Motor neuron (in vitro differentiated cells): ENCODE measurements at regions not wholly inside any gene's neighbourhood (a gene's known extent, or its start where the extent isn't known, plus 50 kb on each side); places are given as distances from the start of the nearest gene placed in this dataset.

Source experiments
- ATAC-seq, 8 experiments: fragments of 200-7000 bp; cut with Tn5 transposase; replicated peaks in 6 of 8; 2 replicates each; pipeline ENCODE4 v1.8.0; 2021; ENCODE audit warnings: mild to moderate bottlenecking in 8 of 8, moderate library complexity in 8 of 8
- H3K27ac ChIP-seq, 2 donors: fragments of 250-450 bp; sonication (Bioruptor Pico); 2 replicates each; pipeline ENCODE4 v1.9.0; 2021; ENCODE audit warnings: antibody characterized with exemption in 2 of 2, mild to moderate bottlenecking in 2 of 2, moderate library complexity in 1 of 2
- H3K4me1 ChIP-seq, 2 donors: fragments of 250-450 bp; sonication (Bioruptor Pico); replicated peaks in 1 of 2; 2 replicates each; pipeline ENCODE4 v1.6.1; 2021; ENCODE audit warnings: antibody characterized with exemption in 2 of 2, mild to moderate bottlenecking in 2 of 2, moderate library complexity in 1 of 2
- H3K4me3 ChIP-seq, 5 donors: fragments of 250-450 bp; sonication (Bioruptor Pico); 2 replicates each; pipeline ENCODE4 v1.9.0; 2021; ENCODE audit warnings: antibody characterized with exemption in 5 of 5, mild to moderate bottlenecking in 5 of 5, moderate library complexity in 4 of 5
- WGBS, 10 experiments: fragments of 450-650 bp; shearing (Covaris generic); methylation state at CpG; one replicate each; pipeline ENCODE4 v1.0.0; 2022; 5-methylcytosine and 5-hydroxymethylcytosine counted together
- in situ Hi-C, 9 experiments: fragments of 400-800 bp; cut with MboI; loops; one replicate each; pipeline ENCODE4 v1.15.0; 2021; ENCODE audit warnings: low sequenced_read_pairs in 9 of 9, low pct_unique_long_range_greater_than_20kb in 2 of 9; ENCODE audit not compliant: unreplicated experiment in 9 of 9

DNA sequence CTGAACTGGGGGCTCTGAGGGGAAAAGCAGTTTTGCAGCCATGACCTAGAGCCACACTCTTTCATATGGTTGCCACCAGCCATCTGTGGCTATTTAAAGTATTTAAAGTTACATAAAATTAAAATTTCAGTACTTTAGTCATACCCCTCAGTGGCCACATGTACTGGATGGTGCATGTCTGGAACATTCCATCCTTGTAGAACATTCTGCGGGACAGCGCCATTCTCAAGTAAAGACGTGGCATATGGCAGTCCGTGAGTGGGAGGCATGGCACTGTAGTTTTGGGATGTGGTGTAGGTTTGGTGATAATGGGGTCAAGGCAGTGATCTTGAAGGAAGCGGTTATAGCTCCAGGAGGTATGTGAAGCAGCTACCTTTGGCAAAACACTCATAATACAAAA lies 61.4 kb upstream of the NFIL3 start:
- in situ Hi-C loops, result no loop called here
- ATAC-seq, result no peak
- 80 to 100% (median 90%) methylated on average over 1 to 3 of the region's 5 CpGs; no CpG with 5 or more reads in 6 of the 10 experiments for WGBS, 10 experiments
- Histone ChIP-seq H3K4me1 (peaks cover 0 to 12% of the 10 kb centered on the region in 2 donors), H3K4me3 (no peak overlapping the region), H3K27ac (no peak overlapping the region)

DNA sequence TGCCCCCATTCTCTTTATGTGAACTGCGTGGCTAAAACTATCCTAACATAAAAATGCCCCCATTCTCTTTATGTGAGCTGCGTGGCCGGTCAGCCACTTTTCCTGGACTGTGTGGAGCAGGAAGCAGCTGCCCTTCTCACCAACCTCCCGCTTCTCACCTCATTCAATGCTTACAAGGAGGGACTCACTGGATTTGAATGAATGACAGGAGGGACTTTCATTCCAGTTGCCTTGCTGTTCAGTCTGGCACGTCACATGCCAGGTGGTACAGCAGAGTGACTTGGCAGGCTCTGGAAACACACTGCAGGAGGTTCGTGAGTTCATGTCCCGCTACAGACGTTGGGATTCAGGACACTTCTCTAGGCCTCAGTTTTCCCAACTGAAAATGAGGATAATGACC lies 60.2 kb upstream of the NFIL3 start:
- Histone ChIP-seq H3K27ac (no peak overlapping the region), H3K4me1 (peaks cover 0 to 8% of the 10 kb centered on the region in 2 donors), H3K4me3 (no peak overlapping the region)
- ATAC-seq, result no peak
- in situ Hi-C loops, result no loop called here
- WGBS, 10 experiments, result 34 to 100% (median 80%) methylated on average over 2 to 5 of the region's 8 CpGs; no CpG with 5 or more reads in 6 of the 10 experiments

DNA sequence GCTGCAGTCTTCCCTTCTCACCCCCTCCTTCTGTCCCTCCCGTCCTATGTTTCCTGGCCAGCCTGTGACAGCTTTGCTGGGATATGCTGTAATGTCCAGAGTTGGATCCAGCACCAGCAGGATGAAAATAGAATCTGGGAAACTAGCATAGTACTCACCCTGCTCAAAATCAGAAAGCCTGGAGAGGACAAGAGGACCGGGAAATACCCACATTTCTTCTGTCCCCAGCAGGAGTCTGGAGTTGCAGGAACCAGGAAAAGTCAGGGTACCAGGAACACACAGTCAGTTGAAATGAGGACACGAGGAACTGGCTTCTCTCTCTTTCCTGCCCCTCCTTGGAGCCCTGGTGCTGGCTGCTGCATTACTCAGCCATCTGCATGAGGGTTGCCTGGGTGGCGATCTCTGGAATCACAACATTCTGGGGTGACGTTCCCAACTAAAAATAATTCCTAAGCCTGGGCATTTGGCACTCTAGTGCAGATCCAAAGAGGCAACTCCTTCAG lies 59.6 kb upstream of the NFIL3 start:
- H3K4me1 ChIP-seq, result peaks cover 0 to 2% of the 10 kb centered on the region in 2 donors
- ATAC-seq, result peak in 6 of 8 experiments; percentile 37 to 95 (median 84)
- H3K4me3 ChIP-seq, result no peak overlapping the region
- in situ Hi-C loops, result no loop called here
- 0 to 100% (median 53%) methylated on average over 1 to 3 of the region's 5 CpGs; no CpG with 5 or more reads in 3 of the 10 experiments for WGBS, 10 experiments
- no peak overlapping the region for H3K27ac ChIP-seq

DNA sequence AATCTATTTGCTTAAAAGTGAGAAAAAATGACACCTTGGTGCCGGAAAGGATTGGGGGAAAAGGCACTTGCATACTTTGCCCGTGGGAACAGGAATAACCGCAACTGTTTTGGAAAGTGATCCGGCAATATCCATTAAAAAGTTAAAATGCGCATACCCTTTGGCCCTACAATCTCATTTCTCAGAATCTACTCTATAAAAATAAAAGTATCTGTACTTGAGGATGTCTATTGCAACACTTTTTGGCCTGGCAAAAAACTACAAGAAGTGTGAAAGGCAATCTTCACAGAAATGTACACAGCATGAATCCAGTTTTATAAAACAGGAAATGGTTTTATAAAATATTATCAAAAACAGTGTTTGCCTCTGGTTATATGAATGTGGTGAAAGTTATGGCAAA lies 58.3 kb upstream of the NFIL3 start:
- no peak overlapping the region for H3K27ac ChIP-seq
- H3K4me3 ChIP-seq, result no peak overlapping the region
- in situ Hi-C loops, result no loop called here
- ATAC-seq, result peak in 2 of 8 experiments; percentile 25 to 68
- no peaks in the 10 kb centered on the region for H3K4me1 ChIP-seq
- 18 to 95% (median 82%) methylated on average over 1 to 5 of the region's 5 CpGs for WGBS, 10 experiments

DNA sequence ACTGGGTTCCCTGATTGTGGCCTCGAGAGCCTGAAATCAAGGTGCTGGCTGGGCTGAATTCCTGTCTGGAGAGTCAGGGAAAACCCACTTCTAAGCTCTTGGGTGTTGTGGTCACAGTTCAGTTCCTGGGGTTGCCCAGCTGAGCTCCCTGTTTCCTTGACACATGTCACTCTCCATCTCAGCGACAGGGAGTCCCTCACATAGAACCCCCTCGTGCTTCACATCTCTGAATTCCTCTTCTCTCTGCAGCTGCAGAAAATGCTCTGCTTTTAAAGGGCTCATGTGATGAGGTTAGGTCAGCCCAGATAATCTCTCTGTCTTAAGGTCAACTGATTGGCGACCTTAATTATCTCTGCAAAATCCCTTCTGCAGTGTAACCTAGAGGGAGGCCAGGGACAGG lies 53.5 kb upstream of the NFIL3 start:
- WGBS, 10 experiments, result 0 to 86% (median 67%) methylated on average over 1 to 3 of the region's 4 CpGs; no CpG with 5 or more reads in 3 of the 10 experiments
- ATAC-seq, result no peak

DNA sequence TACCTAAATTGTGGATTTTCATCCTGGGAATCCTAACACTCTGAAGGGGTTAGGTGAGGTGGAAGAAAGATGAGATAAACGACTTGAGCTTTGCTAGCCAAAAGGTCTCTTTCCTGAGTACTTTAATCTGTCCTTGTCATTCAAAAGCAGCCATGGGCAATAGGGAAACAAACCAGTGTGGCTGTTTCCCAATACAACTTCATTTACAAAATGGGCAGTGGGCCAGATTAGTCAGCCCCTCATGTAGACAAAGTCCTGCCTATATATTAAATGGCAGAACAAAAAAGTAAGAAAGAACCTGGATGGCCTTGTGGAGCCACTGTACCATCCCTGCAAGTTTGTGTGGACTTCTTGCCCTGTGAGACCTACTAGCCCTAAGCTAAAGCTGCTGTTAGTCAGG lies 51.0 kb upstream of the NFIL3 start:
- Histone ChIP-seq H3K27ac (no peak overlapping the region), H3K4me3 (no peak overlapping the region), H3K4me1 (no peaks in the 10 kb centered on the region)
- in situ Hi-C loops, result no loop called here
- ATAC-seq, result peak in 2 of 8 experiments; percentile 60 to 85
- 0 to 50% (median 17%) methylated on average over 1 of the region's 1 CpG; no CpG with 5 or more reads in 2 of the 10 experiments for WGBS, 10 experiments

More for the DNA sequence above, 53.5 kb upstream of the NFIL3 start:
- no peak overlapping the region for H3K27ac ChIP-seq
- H3K4me3 ChIP-seq, result no peak overlapping the region
- in situ Hi-C loops, result no loop called here
- no peaks in the 10 kb centered on the region for H3K4me1 ChIP-seq
